ENCODE measurements at regions not wholly inside any gene's neighbourhood (a gene's known extent, or its start where the extent isn't known, plus 50 kb on each side); places are given as distances from the start of the nearest gene placed in this dataset.

DNA sequence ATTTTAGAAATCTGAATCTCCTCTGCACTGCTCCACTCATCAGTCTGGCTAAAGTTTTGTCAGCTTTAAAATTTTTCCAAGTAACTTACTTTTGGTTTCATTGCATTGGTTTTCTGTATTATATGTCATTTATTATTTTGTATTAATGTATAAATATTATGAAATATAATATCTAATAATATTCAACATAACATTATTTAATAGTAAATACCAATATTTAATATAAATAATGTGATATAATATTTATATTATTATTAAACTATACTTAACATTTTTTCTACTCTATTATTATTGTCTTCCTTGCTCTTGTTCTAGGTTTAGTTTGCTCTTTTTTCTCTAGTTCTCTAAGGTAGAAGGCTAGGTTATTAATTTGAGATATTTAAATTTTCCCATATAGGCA, 512.1 kb downstream of the AACS start:
- no peaks in the 10 kb centered on the region for H3K36me3 ChIP-seq

GRCh38 chr12:125579916-125580315, 514.7 kb downstream of the AACS start:
- intact Hi-C loops (cut with DNase I), result no loop called here
- H3K4me1 ChIP-seq, result no peaks in the 10 kb centered on the region
- no peak for DNase-seq
- TF ChIP-seq CTCF (IDR thresholded peaks at IDR 0.05), result no peak
- no peak for TF ChIP-seq POLR2A (IDR thresholded peaks at IDR 0.05)
- peaks cover 0 to 26% (median 10%) of the 10 kb centered on the region in 12 donors for H3K9me3 ChIP-seq
- H3K27ac ChIP-seq, result no peak overlapping the region
- no peak overlapping the region for H3K4me3 ChIP-seq
- no peak for ATAC-seq
- H3K27me3 ChIP-seq, result peaks cover 0 to 6% (median 0%) of the 10 kb centered on the region in 9 donors
- H3K36me3 ChIP-seq, result no peaks in the 10 kb centered on the region

More for the DNA sequence above, 512.1 kb downstream of the AACS start:
- Histone ChIP-seq H3K4me1 (no peaks in the 10 kb centered on the region), H3K27me3 (no peaks in the 10 kb centered on the region), H3K27ac (no peak overlapping the region), H3K9me3 (peaks cover 0 to 26% (median 10%) of the 10 kb centered on the region in 12 donors), H3K4me3 (no peak overlapping the region)
- DNase-seq (no peak), ATAC-seq (no peak)
- TF ChIP-seq CTCF (IDR thresholded peaks at IDR 0.05) (no peak), POLR2A (IDR thresholded peaks at IDR 0.05) (no peak)
- intact Hi-C loops (cut with DNase I), result no loop called here

DNA sequence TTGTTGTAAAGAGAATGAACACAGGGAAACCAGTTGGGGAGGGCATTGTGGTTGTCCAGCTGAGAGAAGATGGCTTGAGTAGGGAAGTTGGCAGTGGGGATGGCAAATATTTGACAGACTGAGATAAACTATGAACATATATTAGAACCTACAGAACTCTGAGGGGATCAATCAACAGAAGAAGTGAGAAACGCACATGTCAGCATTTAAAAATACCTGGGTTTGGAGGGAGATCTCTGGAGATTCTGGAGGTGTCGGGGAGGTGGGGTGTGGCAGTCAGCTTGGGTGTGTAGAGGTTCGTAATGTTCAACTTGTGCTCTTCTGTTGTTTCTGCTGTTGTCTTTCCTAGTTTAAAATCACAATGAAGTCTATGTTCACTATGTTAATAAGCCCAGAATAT, 517.8 kb downstream of the AACS start:
- Histone ChIP-seq H3K27me3 (peaks cover 0 to 6% (median 0%) of the 10 kb centered on the region in 9 donors), H3K4me3 (no peak overlapping the region), H3K36me3 (no peaks in the 10 kb centered on the region), H3K27ac (no peak overlapping the region), H3K9me3 (peaks cover 0 to 20% (median 10%) of the 10 kb centered on the region in 12 donors), H3K4me1 (no peaks in the 10 kb centered on the region)
- TF ChIP-seq POLR2A (IDR thresholded peaks at IDR 0.05) (no peak), CTCF (IDR thresholded peaks at IDR 0.05) (no peak)
- no peak for DNase-seq
- no peak for ATAC-seq
- 77 to 81% (median 78%) methylated on average over 3 of the region's 3 CpGs for WGBS, 4 donors
- intact Hi-C loops (cut with DNase I), result no loop called here

GRCh38 chr12:125586441-125586840, 521.2 kb downstream of the AACS start:
- Histone ChIP-seq H3K4me1 (no peaks in the 10 kb centered on the region), H3K9me3 (peaks cover 0 to 3% (median 0%) of the 10 kb centered on the region in 12 donors), H3K36me3 (no peaks in the 10 kb centered on the region), H3K27ac (no peak overlapping the region), H3K27me3 (peaks cover 0 to 6% (median 0%) of the 10 kb centered on the region in 9 donors), H3K4me3 (no peak overlapping the region)
- intact Hi-C loops (cut with DNase I), result no loop called here
- no peak for ATAC-seq
- 81 to 85% (median 83%) methylated on average over 6 of the region's 6 CpGs for WGBS, 4 donors
- no peak for TF ChIP-seq CTCF (IDR thresholded peaks at IDR 0.05)
- TF ChIP-seq POLR2A (IDR thresholded peaks at IDR 0.05), result no peak
- DNase-seq, result no peak

All from heart left ventricle (tissue), 16 donors.